Nephron progenitor cell (in vitro differentiated cells): ENCODE measurements at regions not wholly inside any gene's neighbourhood (a gene's known extent, or its start where the extent isn't known, plus 50 kb on each side); places are given as distances from the start of the nearest gene placed in this dataset.

Experiments used
- DNase-seq: peaks from one replicate; pipeline ENCODE4 v3.0.0; 2021
- H3K27ac Mint-ChIP-seq: 2 replicates; pipeline ENCODE4 v1.8.0; 2021; ENCODE audit warnings: mild to moderate bottlenecking, moderate library complexity, mixed read lengths
- H3K27me3 Mint-ChIP-seq: 2 replicates; pipeline ENCODE4 v1.8.0; 2021; ENCODE audit warnings: mild to moderate bottlenecking, low read depth, mixed read lengths; ENCODE audit not compliant: poor library complexity
- H3K36me3 Mint-ChIP-seq: 2 replicates; pipeline ENCODE4 v1.8.0; 2021; ENCODE audit warnings: low read depth, mixed read lengths
- H3K4me1 Mint-ChIP-seq: 2 replicates; pipeline ENCODE4 v1.8.0; 2021; ENCODE audit warnings: mixed read lengths
- H3K4me3 Mint-ChIP-seq: 2 replicates; pipeline ENCODE4 v1.8.0; 2021; ENCODE audit warnings: mild to moderate bottlenecking, moderate library complexity, mixed read lengths
- H3K9me3 Mint-ChIP-seq: 2 replicates; pipeline ENCODE4 v1.8.0; 2021; ENCODE audit warnings: mild to moderate bottlenecking, moderate library complexity, mixed read lengths
- CTCF ChIP-seq: fragments of 200-600 bp; sonication (generic); IDR thresholded peaks from 2 replicates; pipeline ENCODE4 v1.5.0; 2021; ENCODE audit warnings: antibody characterized with exemption

GRCh38 chr7:83794829-83795228, 145.9 kb upstream of the SEMA3E start:
- peak; percentile 13 for DNase-seq
- no peak for TF ChIP-seq CTCF
- Mint-ChIP-seq H3K9me3 (no peaks in the 10 kb centered on the region), H3K4me1 (peaks cover 25% of the 10 kb centered on the region), H3K27ac (no peak overlapping the region), H3K36me3 (no peaks in the 10 kb centered on the region), H3K4me3 (no peak overlapping the region), H3K27me3 (peaks cover 3% of the 10 kb centered on the region)

GRCh38 chr7:83793558-83793957, 144.6 kb upstream of the SEMA3E start:
- Mint-ChIP-seq H3K36me3 (no peaks in the 10 kb centered on the region), H3K4me3 (no peak overlapping the region), H3K4me1 (peaks cover 25% of the 10 kb centered on the region), H3K9me3 (no peaks in the 10 kb centered on the region), H3K27me3 (peaks cover 3% of the 10 kb centered on the region), H3K27ac (no peak overlapping the region)
- TF ChIP-seq CTCF, result no peak
- DNase-seq, result no peak

GRCh38 chr7:83791737-83792136, 142.8 kb upstream of the SEMA3E start:
- Mint-ChIP-seq H3K4me3 (no peak overlapping the region), H3K36me3 (no peaks in the 10 kb centered on the region), H3K27me3 (peaks cover 3% of the 10 kb centered on the region), H3K4me1 (peaks cover 25% of the 10 kb centered on the region), H3K27ac (no peak overlapping the region), H3K9me3 (no peaks in the 10 kb centered on the region)
- TF ChIP-seq CTCF, result no peak
- no peak for DNase-seq

GRCh38 chr7:83786858-83787257, 137.9 kb upstream of the SEMA3E start:
- H3K9me3 Mint-ChIP-seq, result no peaks in the 10 kb centered on the region
- H3K27me3 Mint-ChIP-seq, result no peaks in the 10 kb centered on the region
- no peak for DNase-seq
- H3K4me3 Mint-ChIP-seq, result no peak overlapping the region
- no peaks in the 10 kb centered on the region for H3K36me3 Mint-ChIP-seq
- H3K27ac Mint-ChIP-seq, result no peak overlapping the region
- no peak for TF ChIP-seq CTCF
- H3K4me1 Mint-ChIP-seq, result no peaks in the 10 kb centered on the region

GRCh38 chr7:83782628-83783027, 133.7 kb upstream of the SEMA3E start:
- TF ChIP-seq CTCF, result no peak
- Mint-ChIP-seq H3K27me3 (peaks cover 2% of the 10 kb centered on the region), H3K27ac (no peak overlapping the region), H3K4me3 (no peak overlapping the region), H3K4me1 (no peaks in the 10 kb centered on the region), H3K36me3 (no peaks in the 10 kb centered on the region), H3K9me3 (no peaks in the 10 kb centered on the region)
- no peak for DNase-seq

GRCh38 chr7:83778073-83778443, 129.1 kb upstream of the SEMA3E start:
- no peaks in the 10 kb centered on the region for H3K36me3 Mint-ChIP-seq
- no peak for TF ChIP-seq CTCF
- H3K4me3 Mint-ChIP-seq, result no peak overlapping the region
- no peaks in the 10 kb centered on the region for H3K4me1 Mint-ChIP-seq
- peaks cover 2% of the 10 kb centered on the region for H3K27me3 Mint-ChIP-seq
- DNase-seq, result no peak
- no peak overlapping the region for H3K27ac Mint-ChIP-seq
- no peaks in the 10 kb centered on the region for H3K9me3 Mint-ChIP-seq
